ENCODE measurements at regions not wholly inside any gene's neighbourhood (a gene's known extent, or its start where the extent isn't known, plus 50 kb on each side); places are given as distances from the start of the nearest gene placed in this dataset.
"Not testable (repeated sequence)": the region's sequence is repeated elsewhere in the genome, so short reads cannot be mapped to it uniquely, and the experiment has no call there.

GRCh38 chr6:11460001-11460668 lies 77.4 kb upstream of the TMEM170B start:
- H3K4me3 ChIP-seq (ENCODE audit: low read depth, poor library complexity, severe bottlenecking): no peak overlapping the region
- no peak for TF ChIP-seq CTCF (IDR thresholded peaks at IDR 0.05)
- no peak for TF ChIP-seq POLR2A (IDR thresholded peaks at IDR 0.05)
- intact Hi-C loops (cut with DNase I; ENCODE audit: low total_unique reads): no loop called here
- 96 to 99% methylated on average over 4 of the region's 4 CpGs for WGBS, 2 donors
- DNase-seq (ENCODE audit: low spot score in 2 of 2): no peak

- DNase-seq (ENCODE audit: low spot score in 2 of 2): no peak
- H3K4me3 ChIP-seq (ENCODE audit: low read depth, poor library complexity, severe bottlenecking): no peak overlapping the region
- no peak for TF ChIP-seq POLR2A (IDR thresholded peaks at IDR 0.05)
- TF ChIP-seq CTCF (IDR thresholded peaks at IDR 0.05): no peak
- intact Hi-C loops (cut with DNase I; ENCODE audit: low total_unique reads): no loop called here
- WGBS, 2 donors: 89% methylated on average over 2 of the region's 2 CpGs
Measured at GRCh38 chr6:11459079-11459610, 78.4 kb upstream of the TMEM170B start.

GRCh38 chr6:11458509-11458908 lies 79.0 kb upstream of the TMEM170B start:
- no peak overlapping the region for H3K4me3 ChIP-seq (ENCODE audit: low read depth, poor library complexity, severe bottlenecking)
- DNase-seq (ENCODE audit: low spot score in 2 of 2): no peak
- intact Hi-C loops (cut with DNase I; ENCODE audit: low total_unique reads): no loop called here
- WGBS, 2 donors: 42 to 52% methylated on average over 2 of the region's 2 CpGs
- TF ChIP-seq POLR2A (IDR thresholded peaks at IDR 0.05): no peak
- TF ChIP-seq CTCF (IDR thresholded peaks at IDR 0.05): no peak

GRCh38 chr6:11457422-11457821 lies 80.1 kb upstream of the TMEM170B start:
- H3K4me3 ChIP-seq (ENCODE audit: low read depth, poor library complexity, severe bottlenecking); DNase-seq (ENCODE audit: low spot score in 2 of 2); intact Hi-C loops (cut with DNase I; ENCODE audit: low total_unique reads): not testable (repeated sequence)
- WGBS, 2 donors: 91 to 95% methylated on average over 6 of the region's 6 CpGs

GRCh38 chr6:11452106-11452505 lies 85.4 kb upstream of the TMEM170B start:
- H3K4me3 ChIP-seq (ENCODE audit: low read depth, poor library complexity, severe bottlenecking); intact Hi-C loops (cut with DNase I; ENCODE audit: low total_unique reads); DNase-seq (ENCODE audit: low spot score in 2 of 2): not testable (repeated sequence)
- WGBS, 2 donors: 93 to 94% methylated on average over 8 of the region's 8 CpGs

GRCh38 chr6:11450037-11450436 lies 87.5 kb upstream of the TMEM170B start:
- WGBS, 2 donors: 61 to 71% methylated on average over 2 of the region's 2 CpGs
- no peak overlapping the region for H3K4me3 ChIP-seq (ENCODE audit: low read depth, poor library complexity, severe bottlenecking)
- no peak for DNase-seq (ENCODE audit: low spot score in 2 of 2)
- intact Hi-C loops (cut with DNase I; ENCODE audit: low total_unique reads): no loop called here
- TF ChIP-seq CTCF (IDR thresholded peaks at IDR 0.05): no peak

GRCh38 chr6:11449408-11449807 lies 88.1 kb upstream of the TMEM170B start:
- H3K4me3 ChIP-seq (ENCODE audit: low read depth, poor library complexity, severe bottlenecking): no peak overlapping the region
- TF ChIP-seq CTCF (IDR thresholded peaks at IDR 0.05) (no peak), POLR2A (IDR thresholded peaks at IDR 0.05) (no peak)
- no peak for DNase-seq (ENCODE audit: low spot score in 2 of 2)
- WGBS, 2 donors: 89 to 90% methylated on average over 2 of the region's 2 CpGs
- intact Hi-C loops (cut with DNase I; ENCODE audit: low total_unique reads): no loop called here

Measured in lower leg skin (tissue), 4 donors.